ENCODE measurements at regions not wholly inside any gene's neighbourhood (a gene's known extent, or its start where the extent isn't known, plus 50 kb on each side); places are given as distances from the start of the nearest gene placed in this dataset.

DNA sequence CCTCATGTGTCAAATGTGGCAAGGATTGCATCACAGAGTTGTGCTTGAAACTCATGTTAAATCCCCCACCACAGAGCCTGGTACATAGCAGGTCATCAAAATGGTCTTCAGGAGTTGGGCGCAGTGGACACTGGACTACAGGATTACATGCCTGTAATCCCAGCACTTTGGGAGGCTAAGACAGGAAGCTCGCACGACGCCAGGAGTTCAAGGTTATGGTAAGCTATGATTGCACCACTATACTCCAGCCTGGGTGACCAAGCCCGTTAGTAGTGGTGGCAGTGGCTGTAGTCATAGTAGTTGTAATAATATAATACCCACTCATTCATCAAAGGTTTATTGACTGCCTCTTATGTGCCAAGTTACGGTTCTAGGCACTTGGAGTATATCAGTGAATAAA lies 123.4 kb upstream of the IRF2BP2 start:
- Mint-ChIP-seq H3K4me3 (no peak overlapping the region), H3K27ac (no peak overlapping the region), H3K9me3 (peaks cover 0 to 2% (median 0%) of the 10 kb centered on the region in 7 donors), H3K4me1 (peaks cover 56% of the 10 kb centered on the region), H3K36me3 (peaks cover 3 to 7% of the 10 kb centered on the region in 2 donors), H3K27me3 (ENCODE audit: low read depth in 3 of 3) (peaks cover 0 to 2% (median 0%) of the 10 kb centered on the region in 3 donors)
- Histone ChIP-seq H2AFZ (ENCODE audit: insufficient read depth, low read depth, low read length, poor library complexity, severe bottlenecking) (no peak overlapping the region), H3K79me2 (ENCODE audit: insufficient read depth, low read length) (no peaks in the 10 kb centered on the region), H3K27ac (ENCODE audit: low read depth in 1 of 2, low read length in 2 of 2) (no peak overlapping the region), H3K4me1 (ENCODE audit: control insufficient read depth in 1 of 2, insufficient read depth in 2 of 2, low read length in 2 of 2) (peaks cover 34 to 39% of the 10 kb centered on the region in 2 donors), H4K20me1 (ENCODE audit: insufficient read depth, low read length) (no peaks in the 10 kb centered on the region), H3K4me2 (replicated peaks; ENCODE audit: extremely low read depth, low read length, poor library complexity, severe bottlenecking) (no peak overlapping the region), H3K9me3 (replicated peaks in 1 of 2; ENCODE audit: control insufficient read depth in 1 of 2, insufficient read depth in 1 of 2, low read length in 2 of 2) (no peaks in the 10 kb centered on the region), H3K36me3 (replicated peaks in 1 of 2; ENCODE audit: control insufficient read depth in 1 of 2, insufficient read depth in 2 of 2, low read length in 2 of 2) (no peaks in the 10 kb centered on the region), H3K4me3 (replicated peaks in 1 of 3; ENCODE audit: low read depth in 2 of 3, low read length in 3 of 3) (no peak overlapping the region), H3K27me3 (ENCODE audit: control insufficient read depth in 2 of 2, insufficient read depth in 2 of 2, low read length in 2 of 2) (no peaks in the 10 kb centered on the region), H3K9ac (ENCODE audit: insufficient read depth, low read length, poor library complexity, severe bottlenecking) (no peak overlapping the region)
- no peak for DNase-seq
- WGBS (ENCODE audit: insufficient coverage): no CpG with 5 or more reads among the region's 6 CpGs
- intact Hi-C loops (cut with micrococcal nuclease): no loop called here
- TF ChIP-seq, protein P1, sequence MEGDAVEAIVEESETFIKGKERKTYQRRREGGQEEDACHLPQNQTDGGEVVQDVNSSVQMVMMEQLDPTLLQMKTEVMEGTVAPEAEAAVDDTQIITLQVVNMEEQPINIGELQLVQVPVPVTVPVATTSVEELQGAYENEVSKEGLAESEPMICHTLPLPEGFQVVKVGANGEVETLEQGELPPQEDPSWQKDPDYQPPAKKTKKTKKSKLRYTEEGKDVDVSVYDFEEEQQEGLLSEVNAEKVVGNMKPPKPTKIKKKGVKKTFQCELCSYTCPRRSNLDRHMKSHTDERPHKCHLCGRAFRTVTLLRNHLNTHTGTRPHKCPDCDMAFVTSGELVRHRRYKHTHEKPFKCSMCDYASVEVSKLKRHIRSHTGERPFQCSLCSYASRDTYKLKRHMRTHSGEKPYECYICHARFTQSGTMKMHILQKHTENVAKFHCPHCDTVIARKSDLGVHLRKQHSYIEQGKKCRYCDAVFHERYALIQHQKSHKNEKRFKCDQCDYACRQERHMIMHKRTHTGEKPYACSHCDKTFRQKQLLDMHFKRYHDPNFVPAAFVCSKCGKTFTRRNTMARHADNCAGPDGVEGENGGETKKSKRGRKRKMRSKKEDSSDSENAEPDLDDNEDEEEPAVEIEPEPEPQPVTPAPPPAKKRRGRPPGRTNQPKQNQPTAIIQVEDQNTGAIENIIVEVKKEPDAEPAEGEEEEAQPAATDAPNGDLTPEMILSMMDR (IDR thresholded peaks at IDR 0.05): no peak

DNA sequence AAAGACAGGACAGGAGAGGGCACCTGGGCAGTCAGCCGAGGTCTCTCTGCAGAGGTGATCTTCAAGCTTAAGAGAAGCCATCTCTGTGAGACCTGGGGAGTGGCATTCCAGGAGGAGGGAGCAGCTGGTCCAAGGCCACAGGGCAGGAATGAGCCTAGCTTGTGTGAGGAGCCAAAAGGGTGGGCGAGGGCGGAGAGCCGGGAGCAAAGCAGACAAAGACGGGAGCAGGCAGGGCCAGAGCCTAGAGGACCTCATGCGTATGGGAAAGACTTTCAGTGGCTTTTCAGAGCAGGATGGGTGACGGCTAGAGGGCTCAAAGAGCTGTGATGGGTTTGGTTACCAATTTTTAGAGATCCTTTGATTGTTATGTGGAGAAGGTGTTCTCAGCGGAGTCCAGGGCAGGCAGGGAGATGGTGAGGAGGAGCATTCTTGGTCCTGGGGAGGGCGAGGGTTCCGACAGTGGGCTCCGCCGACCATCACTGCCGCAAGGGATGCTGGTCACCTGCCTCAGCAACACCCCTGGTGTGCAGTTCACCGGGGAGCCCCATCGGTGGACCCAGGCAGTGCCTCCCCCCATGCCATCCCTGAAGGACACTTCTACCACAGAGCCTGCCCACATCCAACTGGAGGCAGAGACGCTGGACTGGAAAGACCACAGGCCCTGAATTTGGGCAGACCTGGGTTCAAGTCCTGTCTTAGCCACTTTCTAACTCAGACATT lies 122.9 kb upstream of the IRF2BP2 start:
- no peaks in the 10 kb centered on the region for H4K20me1 ChIP-seq (ENCODE audit: insufficient read depth, low read length)
- TF ChIP-seq, protein P1 (IDR thresholded peaks at IDR 0.05): no peak
- H3K9me3 ChIP-seq (replicated peaks in 1 of 2; ENCODE audit: control insufficient read depth in 1 of 2, insufficient read depth in 1 of 2, low read length in 2 of 2): no peaks in the 10 kb centered on the region
- no peaks in the 10 kb centered on the region for H3K36me3 ChIP-seq (replicated peaks in 1 of 2; ENCODE audit: control insufficient read depth in 1 of 2, insufficient read depth in 2 of 2, low read length in 2 of 2)
- H3K4me1 ChIP-seq (ENCODE audit: control insufficient read depth in 1 of 2, insufficient read depth in 2 of 2, low read length in 2 of 2): peaks cover 40 to 45% of the 10 kb centered on the region in 2 donors
- no peak overlapping the region for H3K4me2 ChIP-seq (replicated peaks; ENCODE audit: extremely low read depth, low read length, poor library complexity, severe bottlenecking)
- no peak overlapping the region for H3K4me3 Mint-ChIP-seq
- no peak overlapping the region for H3K27ac ChIP-seq (ENCODE audit: low read depth in 1 of 2, low read length in 2 of 2)
- peaks cover 0 to 6% (median 0%) of the 10 kb centered on the region in 7 donors for H3K9me3 Mint-ChIP-seq
- intact Hi-C loops (cut with micrococcal nuclease): no loop called here
- no peak overlapping the region for H3K4me3 ChIP-seq (replicated peaks in 1 of 3; ENCODE audit: low read depth in 2 of 3, low read length in 3 of 3)
- peaks cover 0 to 2% (median 0%) of the 10 kb centered on the region in 3 donors for H3K27me3 Mint-ChIP-seq (ENCODE audit: low read depth in 3 of 3)
- H3K9ac ChIP-seq (ENCODE audit: insufficient read depth, low read length, poor library complexity, severe bottlenecking): no peak overlapping the region
- DNase-seq: no peak
- H3K36me3 Mint-ChIP-seq: peaks cover 3 to 7% of the 10 kb centered on the region in 2 donors
- WGBS (ENCODE audit: insufficient coverage): 98% methylated on average over 16 of the region's 16 CpGs
- no peaks in the 10 kb centered on the region for H3K27me3 ChIP-seq (ENCODE audit: control insufficient read depth in 2 of 2, insufficient read depth in 2 of 2, low read length in 2 of 2)
- H3K4me1 Mint-ChIP-seq: peaks cover 57% of the 10 kb centered on the region
- H2AFZ ChIP-seq (ENCODE audit: insufficient read depth, low read depth, low read length, poor library complexity, severe bottlenecking): peak overlapping the region; percentile 21
- no peaks in the 10 kb centered on the region for H3K79me2 ChIP-seq (ENCODE audit: insufficient read depth, low read length)
- H3K27ac Mint-ChIP-seq: peak overlapping the region in 3 of 7 donors; percentile 51 to 92 (median 61)

All from CD14-positive monocyte (primary cell).